ENCODE measurements at regions not wholly inside any gene's neighbourhood (a gene's known extent, or its start where the extent isn't known, plus 50 kb on each side); places are given as distances from the start of the nearest gene placed in this dataset.

GRCh38 chr12:124375789-124376175 lies 80.9 kb downstream of the RFLNA start:
- H4K20me1 ChIP-seq (ENCODE audit: low read depth, low read length) = no peaks in the 10 kb centered on the region
- H3K9ac ChIP-seq (ENCODE audit: low read length) = no peak overlapping the region
- H3K36me3 ChIP-seq (ENCODE audit: low read length) = no peaks in the 10 kb centered on the region
- no peaks in the 10 kb centered on the region for H3K9me3 ChIP-seq (ENCODE audit: insufficient read depth, low read length)
- H3K27me3 ChIP-seq (ENCODE audit: low read length) = no peaks in the 10 kb centered on the region
- TF ChIP-seq EZH2phosphoT487 (conservative IDR thresholded peaks at IDR 0.05; ENCODE audit: low read length) (no peak), CTCF (IDR thresholded peaks at IDR 0.05; ENCODE audit: insufficient read depth, low read length, poor library complexity, severe bottlenecking) (no peak)
- no peak overlapping the region for H3K27ac ChIP-seq (ENCODE audit: low read depth, low read length)
- H3K9me2 ChIP-seq (replicated peaks; ENCODE audit: insufficient read depth, low read length) = no peaks in the 10 kb centered on the region
- no peak overlapping the region for H2AFZ ChIP-seq (ENCODE audit: low read depth, low read length, severe bottlenecking)
- no peak overlapping the region for H3K4me2 ChIP-seq (ENCODE audit: low read depth, low read length, poor library complexity, severe bottlenecking)
- no peaks in the 10 kb centered on the region for H3K79me2 ChIP-seq (ENCODE audit: insufficient read depth, low read length)
- no peaks in the 10 kb centered on the region for H3F3A ChIP-seq (ENCODE audit: insufficient read depth)
- no peak overlapping the region for H3K4me3 ChIP-seq (ENCODE audit: insufficient read depth, low read length, poor library complexity, severe bottlenecking)

GRCh38 chr12:124375141-124375788 lies 80.4 kb downstream of the RFLNA start:
- Histone ChIP-seq H3K27ac (ENCODE audit: low read depth, low read length) (no peak overlapping the region), H3K79me2 (ENCODE audit: insufficient read depth, low read length) (no peaks in the 10 kb centered on the region), H3K27me3 (ENCODE audit: low read length) (no peaks in the 10 kb centered on the region), H3K9me3 (ENCODE audit: insufficient read depth, low read length) (no peaks in the 10 kb centered on the region), H3K9me2 (replicated peaks; ENCODE audit: insufficient read depth, low read length) (no peaks in the 10 kb centered on the region), H3K4me3 (ENCODE audit: insufficient read depth, low read length, poor library complexity, severe bottlenecking) (no peak overlapping the region), H3K4me2 (ENCODE audit: low read depth, low read length, poor library complexity, severe bottlenecking) (no peak overlapping the region), H3F3A (ENCODE audit: insufficient read depth) (no peaks in the 10 kb centered on the region), H2AFZ (ENCODE audit: low read depth, low read length, severe bottlenecking) (no peak overlapping the region), H3K36me3 (ENCODE audit: low read length) (no peaks in the 10 kb centered on the region), H4K20me1 (ENCODE audit: low read depth, low read length) (no peaks in the 10 kb centered on the region), H3K9ac (ENCODE audit: low read length) (no peak overlapping the region)
- TF ChIP-seq EZH2phosphoT487 (conservative IDR thresholded peaks at IDR 0.05; ENCODE audit: low read length) (no peak), CTCF (IDR thresholded peaks at IDR 0.05; ENCODE audit: insufficient read depth, low read length, poor library complexity, severe bottlenecking) (no peak)

GRCh38 chr12:124374567-124374966 lies 79.7 kb downstream of the RFLNA start:
- no peaks in the 10 kb centered on the region for H3K9me2 ChIP-seq (replicated peaks; ENCODE audit: insufficient read depth, low read length)
- no peak overlapping the region for H3K9ac ChIP-seq (ENCODE audit: low read length)
- no peaks in the 10 kb centered on the region for H3F3A ChIP-seq (ENCODE audit: insufficient read depth)
- no peaks in the 10 kb centered on the region for H3K79me2 ChIP-seq (ENCODE audit: insufficient read depth, low read length)
- H3K27ac ChIP-seq (ENCODE audit: low read depth, low read length) = no peak overlapping the region
- no peaks in the 10 kb centered on the region for H3K9me3 ChIP-seq (ENCODE audit: insufficient read depth, low read length)
- H2AFZ ChIP-seq (ENCODE audit: low read depth, low read length, severe bottlenecking) = no peak overlapping the region
- no peak overlapping the region for H3K4me2 ChIP-seq (ENCODE audit: low read depth, low read length, poor library complexity, severe bottlenecking)
- no peaks in the 10 kb centered on the region for H3K36me3 ChIP-seq (ENCODE audit: low read length)
- H3K4me3 ChIP-seq (ENCODE audit: insufficient read depth, low read length, poor library complexity, severe bottlenecking) = no peak overlapping the region
- TF ChIP-seq EZH2phosphoT487 (conservative IDR thresholded peaks at IDR 0.05; ENCODE audit: low read length) = no peak
- TF ChIP-seq CTCF (IDR thresholded peaks at IDR 0.05; ENCODE audit: insufficient read depth, low read length, poor library complexity, severe bottlenecking) = no peak
- no peaks in the 10 kb centered on the region for H4K20me1 ChIP-seq (ENCODE audit: low read depth, low read length)
- H3K27me3 ChIP-seq (ENCODE audit: low read length) = no peaks in the 10 kb centered on the region

All from SU-DHL-6 (cell line).